ENCODE measurements at regions not wholly inside any gene's neighbourhood (a gene's known extent, or its start where the extent isn't known, plus 50 kb on each side); places are given as distances from the start of the nearest gene placed in this dataset.

DNA sequence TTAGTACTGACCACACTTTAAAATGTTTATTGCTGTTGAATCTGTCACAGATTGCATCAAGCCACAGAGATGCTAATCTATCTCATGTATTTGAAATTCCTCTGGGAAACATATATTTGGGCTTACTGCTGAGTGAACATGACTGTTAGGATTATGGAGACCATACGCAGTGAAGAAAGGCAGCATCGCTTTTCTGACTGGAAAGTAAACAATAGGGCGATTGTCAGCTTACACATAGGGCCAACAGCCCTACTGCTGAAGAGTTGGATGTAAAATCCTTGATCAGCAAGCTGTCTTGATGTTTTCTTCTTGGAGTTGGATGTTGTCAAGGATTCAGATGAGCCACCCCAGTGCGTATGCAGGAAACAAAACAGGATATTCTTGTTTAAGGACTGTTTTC, 368.7 kb upstream of the ADGRL2 start:
- Histone ChIP-seq H3K27me3 (ENCODE audit: insufficient read depth, poor library complexity, severe bottlenecking) (no peaks in the 10 kb centered on the region), H3K27ac (replicated peaks) (no peak overlapping the region), H3K4me3 (replicated peaks; ENCODE audit: insufficient read depth, low read length) (no peak overlapping the region)
- DNase-seq (ENCODE audit: low read depth in 1 of 2, low spot score in 1 of 2) = no peak
- TF ChIP-seq, protein P1, sequence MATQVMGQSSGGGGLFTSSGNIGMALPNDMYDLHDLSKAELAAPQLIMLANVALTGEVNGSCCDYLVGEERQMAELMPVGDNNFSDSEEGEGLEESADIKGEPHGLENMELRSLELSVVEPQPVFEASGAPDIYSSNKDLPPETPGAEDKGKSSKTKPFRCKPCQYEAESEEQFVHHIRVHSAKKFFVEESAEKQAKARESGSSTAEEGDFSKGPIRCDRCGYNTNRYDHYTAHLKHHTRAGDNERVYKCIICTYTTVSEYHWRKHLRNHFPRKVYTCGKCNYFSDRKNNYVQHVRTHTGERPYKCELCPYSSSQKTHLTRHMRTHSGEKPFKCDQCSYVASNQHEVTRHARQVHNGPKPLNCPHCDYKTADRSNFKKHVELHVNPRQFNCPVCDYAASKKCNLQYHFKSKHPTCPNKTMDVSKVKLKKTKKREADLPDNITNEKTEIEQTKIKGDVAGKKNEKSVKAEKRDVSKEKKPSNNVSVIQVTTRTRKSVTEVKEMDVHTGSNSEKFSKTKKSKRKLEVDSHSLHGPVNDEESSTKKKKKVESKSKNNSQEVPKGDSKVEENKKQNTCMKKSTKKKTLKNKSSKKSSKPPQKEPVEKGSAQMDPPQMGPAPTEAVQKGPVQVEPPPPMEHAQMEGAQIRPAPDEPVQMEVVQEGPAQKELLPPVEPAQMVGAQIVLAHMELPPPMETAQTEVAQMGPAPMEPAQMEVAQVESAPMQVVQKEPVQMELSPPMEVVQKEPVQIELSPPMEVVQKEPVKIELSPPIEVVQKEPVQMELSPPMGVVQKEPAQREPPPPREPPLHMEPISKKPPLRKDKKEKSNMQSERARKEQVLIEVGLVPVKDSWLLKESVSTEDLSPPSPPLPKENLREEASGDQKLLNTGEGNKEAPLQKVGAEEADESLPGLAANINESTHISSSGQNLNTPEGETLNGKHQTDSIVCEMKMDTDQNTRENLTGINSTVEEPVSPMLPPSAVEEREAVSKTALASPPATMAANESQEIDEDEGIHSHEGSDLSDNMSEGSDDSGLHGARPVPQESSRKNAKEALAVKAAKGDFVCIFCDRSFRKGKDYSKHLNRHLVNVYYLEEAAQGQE (IDR thresholded peaks at IDR 0.05; ENCODE audit: insufficient replicate concordance, low read depth) = no peak
- TF ChIP-seq POLR2AphosphoS5 (IDR thresholded peaks at IDR 0.05; ENCODE audit: low read depth) (no peak), SPI1 (IDR thresholded peaks at IDR 0.05; ENCODE audit: borderline replicate concordance, low read depth) (no peak), GABPA (IDR thresholded peaks at IDR 0.05; ENCODE audit: low read depth) (no peak)
- TF ChIP-seq, protein P2, sequence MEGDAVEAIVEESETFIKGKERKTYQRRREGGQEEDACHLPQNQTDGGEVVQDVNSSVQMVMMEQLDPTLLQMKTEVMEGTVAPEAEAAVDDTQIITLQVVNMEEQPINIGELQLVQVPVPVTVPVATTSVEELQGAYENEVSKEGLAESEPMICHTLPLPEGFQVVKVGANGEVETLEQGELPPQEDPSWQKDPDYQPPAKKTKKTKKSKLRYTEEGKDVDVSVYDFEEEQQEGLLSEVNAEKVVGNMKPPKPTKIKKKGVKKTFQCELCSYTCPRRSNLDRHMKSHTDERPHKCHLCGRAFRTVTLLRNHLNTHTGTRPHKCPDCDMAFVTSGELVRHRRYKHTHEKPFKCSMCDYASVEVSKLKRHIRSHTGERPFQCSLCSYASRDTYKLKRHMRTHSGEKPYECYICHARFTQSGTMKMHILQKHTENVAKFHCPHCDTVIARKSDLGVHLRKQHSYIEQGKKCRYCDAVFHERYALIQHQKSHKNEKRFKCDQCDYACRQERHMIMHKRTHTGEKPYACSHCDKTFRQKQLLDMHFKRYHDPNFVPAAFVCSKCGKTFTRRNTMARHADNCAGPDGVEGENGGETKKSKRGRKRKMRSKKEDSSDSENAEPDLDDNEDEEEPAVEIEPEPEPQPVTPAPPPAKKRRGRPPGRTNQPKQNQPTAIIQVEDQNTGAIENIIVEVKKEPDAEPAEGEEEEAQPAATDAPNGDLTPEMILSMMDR (IDR thresholded peaks at IDR 0.05; ENCODE audit: insufficient read depth, low read length) = no peak

DNA sequence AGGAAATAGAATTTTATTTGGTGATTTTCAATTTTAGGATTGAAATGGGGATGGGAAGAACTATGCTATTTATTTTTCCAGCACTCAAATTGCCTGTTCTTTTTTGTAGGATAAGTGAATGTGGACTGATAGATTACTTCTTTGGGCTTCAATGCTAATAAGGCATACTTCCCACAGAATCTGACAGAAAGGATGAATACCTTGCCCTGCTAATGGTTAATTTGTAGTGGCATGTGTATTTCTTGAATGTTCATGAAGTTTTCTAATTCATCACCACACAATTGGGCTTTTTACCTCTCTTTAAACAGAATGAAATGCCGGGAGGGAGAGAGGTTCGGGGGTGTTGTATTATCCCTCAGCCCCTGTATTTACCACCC, 369.1 kb upstream of the ADGRL2 start:
- no peak overlapping the region for H3K27ac ChIP-seq (replicated peaks)
- no peak overlapping the region for H3K4me3 ChIP-seq (replicated peaks; ENCODE audit: insufficient read depth, low read length)
- H3K27me3 ChIP-seq (ENCODE audit: insufficient read depth, poor library complexity, severe bottlenecking) = no peaks in the 10 kb centered on the region
- TF ChIP-seq POLR2AphosphoS5 (IDR thresholded peaks at IDR 0.05; ENCODE audit: low read depth) = no peak
- no peak for TF ChIP-seq SPI1 (IDR thresholded peaks at IDR 0.05; ENCODE audit: borderline replicate concordance, low read depth)
- TF ChIP-seq, protein P2 (IDR thresholded peaks at IDR 0.05; ENCODE audit: insufficient read depth, low read length) = no peak
- TF ChIP-seq GABPA (IDR thresholded peaks at IDR 0.05; ENCODE audit: low read depth) = no peak
- TF ChIP-seq, protein P1 (IDR thresholded peaks at IDR 0.05; ENCODE audit: insufficient replicate concordance, low read depth) = no peak
- DNase-seq (ENCODE audit: low read depth in 1 of 2, low spot score in 1 of 2) = no peak

DNA sequence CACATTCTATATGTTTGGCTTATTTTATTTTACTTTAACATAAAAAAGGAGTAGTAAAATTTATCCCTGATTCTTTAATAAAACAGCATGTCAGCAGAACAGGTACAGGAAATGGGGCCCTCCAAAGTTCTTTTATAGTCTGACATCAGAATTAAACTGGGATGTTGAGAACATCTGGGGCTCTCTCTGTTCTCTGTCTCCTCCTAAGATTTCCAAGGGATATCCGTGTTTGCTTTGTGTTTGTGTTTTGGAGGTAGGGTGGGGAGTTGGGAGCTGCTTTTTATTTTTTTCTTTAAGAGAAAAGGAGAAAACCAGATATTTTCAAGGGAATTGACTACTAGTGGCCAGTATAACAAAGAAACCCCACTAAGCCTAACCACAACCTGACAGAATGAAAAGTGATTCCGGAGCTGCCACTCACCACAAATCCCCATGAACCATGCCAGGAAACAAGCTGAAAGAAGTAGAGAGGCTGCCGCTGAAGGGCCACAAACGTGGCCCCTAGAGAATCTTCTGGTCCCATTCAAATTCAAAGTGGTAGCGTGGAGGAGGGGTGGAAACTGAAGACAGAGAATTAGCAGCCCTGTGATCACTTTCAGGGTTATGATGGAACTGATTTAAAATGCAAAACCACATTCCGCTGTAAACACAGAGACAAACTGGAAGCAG, 369.6 kb upstream of the ADGRL2 start:
- H3K27me3 ChIP-seq (ENCODE audit: insufficient read depth, poor library complexity, severe bottlenecking) = no peaks in the 10 kb centered on the region
- TF ChIP-seq GABPA (IDR thresholded peaks at IDR 0.05; ENCODE audit: low read depth) (no peak), SPI1 (IDR thresholded peaks at IDR 0.05; ENCODE audit: borderline replicate concordance, low read depth) (no peak), POLR2AphosphoS5 (IDR thresholded peaks at IDR 0.05; ENCODE audit: low read depth) (no peak)
- TF ChIP-seq, protein P2 (IDR thresholded peaks at IDR 0.05; ENCODE audit: insufficient read depth, low read length) = no peak
- TF ChIP-seq, protein P1 (IDR thresholded peaks at IDR 0.05; ENCODE audit: insufficient replicate concordance, low read depth) = no peak
- H3K4me3 ChIP-seq (replicated peaks; ENCODE audit: insufficient read depth, low read length) = no peak overlapping the region
- no peak for DNase-seq (ENCODE audit: low read depth in 1 of 2, low spot score in 1 of 2)
- no peak overlapping the region for H3K27ac ChIP-seq (replicated peaks)
